Colonic mucosa (tissue), 4 donors: ENCODE measurements at regions not wholly inside any gene's neighbourhood (a gene's known extent, or its start where the extent isn't known, plus 50 kb on each side); places are given as distances from the start of the nearest gene placed in this dataset.

ENCODE experiments used
- DNase-seq: peaks from one replicate; pipeline ENCODE4 v3.0.0-alpha.2; 2020
- H3K27ac ChIP-seq: fragments of 200-600 bp; one replicate; pipeline ENCODE4 v1.8.0; 2021
- H3K27me3 ChIP-seq: fragments of 200-600 bp; one replicate; pipeline ENCODE4 v1.8.0; 2021
- H3K36me3 ChIP-seq: fragments of 200-600 bp; one replicate; pipeline ENCODE4 v1.8.0; 2021
- H3K4me1 ChIP-seq: fragments of 200-600 bp; one replicate; pipeline ENCODE4 v1.8.0; 2021; ENCODE audit warnings: mild to moderate bottlenecking
- H3K4me3 ChIP-seq: fragments of 200-600 bp; one replicate; pipeline ENCODE4 v1.8.0; 2021
- H3K9ac ChIP-seq, 2 donors: one replicate each; pipeline ENCODE4 v1.7.0; 2013; ENCODE audit warnings: control low read depth in 2 of 2, low read depth in 2 of 2, low read length in 2 of 2
- H3K9me3 ChIP-seq: fragments of 200-600 bp; one replicate; pipeline ENCODE4 v1.8.0; 2021
- CTCF ChIP-seq: fragments of 200-600 bp; IDR thresholded peaks from one replicate; pipeline ENCODE4 v1.8.0; 2022; ENCODE audit warnings: antibody characterized with exemption, mild to moderate bottlenecking
- intact Hi-C: fragments of 100-400 bp; cut with DNase I; formaldehyde crosslinking; loops from one replicate; pipeline ENCODE4 v1.14.1; 2022
- donor health status: healthy.
- donor health status: DM: no; HTN: no; CAD: no.
- donor health status: DM: no; HTN: no; CAD: no.

DNA sequence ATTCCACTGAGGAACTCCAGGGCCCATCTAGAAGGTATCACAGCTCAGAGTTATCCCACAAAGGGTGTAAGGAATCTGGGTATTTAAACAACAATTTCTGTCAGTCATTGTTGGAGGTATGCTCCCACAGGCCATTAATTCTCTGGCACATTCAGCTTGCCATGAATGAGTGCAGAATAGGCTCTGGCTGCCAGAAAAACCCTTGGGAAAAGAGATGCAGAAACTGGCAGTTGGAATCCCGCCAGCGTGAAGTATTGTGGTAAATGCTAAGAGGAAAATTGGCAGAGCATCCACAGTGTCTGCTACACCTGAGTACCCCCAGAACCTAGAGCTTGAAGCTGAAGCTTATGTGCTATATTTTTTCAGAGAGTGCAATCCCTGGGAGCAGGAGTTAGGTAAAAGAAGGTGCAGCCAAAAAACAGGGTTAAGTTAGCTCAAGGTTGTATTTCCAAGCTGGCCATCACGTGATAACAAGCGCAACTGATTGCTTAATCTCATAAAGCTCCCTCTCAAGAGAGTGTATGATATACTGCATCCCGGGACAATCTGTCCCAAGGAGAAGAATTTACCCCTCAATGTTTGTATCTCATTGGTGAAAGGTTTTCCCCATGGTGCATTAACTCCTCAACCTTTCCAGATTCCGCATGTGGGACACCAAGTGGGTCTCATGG is 94.2 kb upstream of the ACP3 start:
- intact Hi-C loops = no loop called here
- H3K36me3 ChIP-seq = no peaks in the 10 kb centered on the region
- no peak overlapping the region for H3K9ac ChIP-seq
- no peak for DNase-seq
- H3K27me3 ChIP-seq = no peaks in the 10 kb centered on the region
- no peak overlapping the region for H3K4me3 ChIP-seq
- H3K4me1 ChIP-seq = no peaks in the 10 kb centered on the region
- no peaks in the 10 kb centered on the region for H3K9me3 ChIP-seq
- H3K27ac ChIP-seq = no peak overlapping the region
- no peak for TF ChIP-seq CTCF

- TF ChIP-seq CTCF = no peak
- DNase-seq = no peak
- H3K9me3 ChIP-seq = no peaks in the 10 kb centered on the region
- H3K4me1 ChIP-seq = no peaks in the 10 kb centered on the region
- H3K27me3 ChIP-seq = no peaks in the 10 kb centered on the region
- H3K9ac ChIP-seq = no peak overlapping the region
- H3K36me3 ChIP-seq = no peaks in the 10 kb centered on the region
- no peak overlapping the region for H3K27ac ChIP-seq
- H3K4me3 ChIP-seq = no peak overlapping the region
- intact Hi-C loops = no loop called here
Observed at GRCh38 chr3:132225664-132226063, 91.5 kb upstream of the ACP3 start.

- H3K4me1 ChIP-seq = no peaks in the 10 kb centered on the region
- DNase-seq = no peak
- no peaks in the 10 kb centered on the region for H3K36me3 ChIP-seq
- H3K4me3 ChIP-seq = no peak overlapping the region
- intact Hi-C loops = no loop called here
- H3K9me3 ChIP-seq = no peaks in the 10 kb centered on the region
- H3K27me3 ChIP-seq = no peaks in the 10 kb centered on the region
- H3K9ac ChIP-seq = no peak overlapping the region
- no peak for TF ChIP-seq CTCF
- no peak overlapping the region for H3K27ac ChIP-seq
Observed at GRCh38 chr3:132228923-132229322, 88.3 kb upstream of the ACP3 start.

- no peak for TF ChIP-seq CTCF
- no peaks in the 10 kb centered on the region for H3K9me3 ChIP-seq
- H3K36me3 ChIP-seq = no peaks in the 10 kb centered on the region
- intact Hi-C loops = no loop called here
- H3K27ac ChIP-seq = no peak overlapping the region
- H3K27me3 ChIP-seq = no peaks in the 10 kb centered on the region
- no peak for DNase-seq
- H3K9ac ChIP-seq = no peak overlapping the region
- no peak overlapping the region for H3K4me3 ChIP-seq
- H3K4me1 ChIP-seq = no peaks in the 10 kb centered on the region
Observed at GRCh38 chr3:132229641-132230040, 87.6 kb upstream of the ACP3 start.

DNA sequence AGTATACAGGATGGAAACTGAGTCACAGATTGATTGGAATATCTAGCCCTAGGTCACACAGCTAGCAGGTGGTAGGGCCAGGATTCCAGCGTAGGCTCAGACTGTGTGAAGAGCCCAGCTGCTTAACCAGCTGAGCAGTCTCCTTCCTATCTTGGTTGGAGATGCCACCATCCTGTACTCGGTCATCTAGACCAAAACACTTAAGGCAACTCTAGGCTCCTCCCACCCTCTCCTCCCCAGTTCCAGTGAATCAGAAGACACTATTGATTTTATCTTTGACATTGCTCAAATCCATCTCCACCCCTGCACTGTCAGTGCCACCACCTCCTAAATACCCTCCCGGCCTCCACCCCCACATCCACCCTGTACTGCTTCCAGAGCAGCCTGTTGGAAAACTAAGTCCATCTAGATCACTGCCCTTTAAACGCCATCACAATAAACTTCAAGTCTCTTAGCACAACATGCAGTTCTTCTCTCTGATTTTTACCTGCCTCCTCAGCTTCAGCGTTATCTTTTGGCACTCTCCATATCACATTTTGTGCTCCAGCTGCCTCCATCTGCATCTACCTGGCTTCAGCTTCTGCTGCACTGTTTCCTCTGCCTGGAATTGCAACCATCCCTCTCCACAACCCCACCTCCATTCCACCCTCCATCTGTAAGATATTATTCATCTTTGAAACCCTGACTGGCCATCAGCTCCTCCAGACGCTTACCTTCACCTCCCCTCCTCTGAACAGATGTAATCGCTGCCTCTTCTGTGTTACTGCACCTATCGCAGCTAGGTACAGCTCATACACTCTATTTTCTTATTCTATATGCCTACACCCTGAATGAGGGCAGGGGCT is 86.8 kb upstream of the ACP3 start:
- H3K4me1 ChIP-seq = no peaks in the 10 kb centered on the region
- no peaks in the 10 kb centered on the region for H3K36me3 ChIP-seq
- no peak for TF ChIP-seq CTCF
- H3K9ac ChIP-seq = no peak overlapping the region
- no peaks in the 10 kb centered on the region for H3K9me3 ChIP-seq
- no peak overlapping the region for H3K4me3 ChIP-seq
- intact Hi-C loops = no loop called here
- no peak for DNase-seq
- H3K27me3 ChIP-seq = no peaks in the 10 kb centered on the region
- no peak overlapping the region for H3K27ac ChIP-seq
